H1 (cell line): ENCODE measurements at regions not wholly inside any gene's neighbourhood (a gene's known extent, or its start where the extent isn't known, plus 50 kb on each side); places are given as distances from the start of the nearest gene placed in this dataset.

Source experiments
- CBX8 ChIP-seq: fragments of 300-800, 300-1000 bp; sonication (generic); IDR thresholded peaks from 2 replicates; pipeline ENCODE4 v1.7.1; 2016; ENCODE audit warnings: low read depth, low read length, borderline replicate concordance
- CHD7 ChIP-seq: fragments of 300-600 bp; sonication (generic); IDR thresholded peaks from 2 replicates; pipeline ENCODE4 v1.7.1; 2012; ENCODE audit warnings: low read length, moderate library complexity, mild to moderate bottlenecking, inconsistent platforms; ENCODE audit not compliant: insufficient replicate concordance
- HDAC6 ChIP-seq: IDR thresholded peaks from one replicate; pipeline ENCODE4 v1.7.1; 2012; ENCODE audit warnings: low read depth, mild to moderate bottlenecking, inconsistent platforms, low read length, moderate library complexity

GRCh38 chr12:91655966-91656365 is 473.3 kb upstream of the DCN start (continued):
- no peak for TF ChIP-seq CHD7
- no peak for TF ChIP-seq CBX8
- TF ChIP-seq HDAC6, result no peak
